Tibial artery (tissue), 4 donors: ENCODE measurements at regions not wholly inside any gene's neighbourhood (a gene's known extent, or its start where the extent isn't known, plus 50 kb on each side); places are given as distances from the start of the nearest gene placed in this dataset.

Experiments used
- DNase-seq, 2 donors: peaks; one replicate each; pipeline ENCODE4 v3.0.0-alpha.2; 2019
- H3K27ac ChIP-seq, 2 donors: fragments of 200-600 bp; sonication (generic) in 1 of 2; 1 replicate in 1 of 2; 2 replicates in 1 of 2; pipeline ENCODE4 v1.5.1; 2018 to 2019; ENCODE audit warnings: mild to moderate bottlenecking in 1 of 2
- H3K27me3 ChIP-seq, 2 donors: fragments of 200-600 bp; sonication (generic) in 1 of 2; one replicate each; pipeline versions ENCODE4 v1.5.1 to v1.6.0; 2016 to 2019
- H3K36me3 ChIP-seq, 3 donors: fragments of 200-600 bp; sonication (generic) in 2 of 3; one replicate each; pipeline ENCODE4 v1.5.1; 2016 to 2019; ENCODE audit warnings: mild to moderate bottlenecking in 2 of 3
- H3K4me1 ChIP-seq, 4 donors: fragments of 200-600 bp; sonication (generic) in 2 of 4; 1 replicate in 3 of 4; 2 replicates in 1 of 4; pipeline ENCODE4 v1.5.1; 2016 to 2019
- H3K4me3 ChIP-seq, 2 donors: fragments of 200-600 bp; sonication (generic) in 1 of 2; 1 replicate in 1 of 2; 2 replicates in 1 of 2; pipeline ENCODE4 v1.5.1; 2018 to 2019; ENCODE audit warnings: mild to moderate bottlenecking in 2 of 2
- H3K9me3 ChIP-seq, 3 donors: fragments of 200-600 bp; sonication (generic) in 1 of 3; one replicate each; pipeline ENCODE4 v1.5.1; 2016 to 2019
- CTCF ChIP-seq, 2 experiments: fragments of 200-600 bp in 1 of 2; fragments of 450-650 bp in 1 of 2; IDR thresholded peaks; one replicate each; pipeline ENCODE4 v1.5.1; 2017 to 2019; ENCODE audit warnings: antibody characterized with exemption in 2 of 2, mild to moderate bottlenecking in 1 of 2, moderate library complexity in 1 of 2
- intact Hi-C: fragments of 100-400 bp; cut with DNase I; formaldehyde crosslinking; loops from one replicate; pipeline ENCODE4 v1.15.0; 2023; ENCODE audit warnings: low total_unique reads

GRCh38 chr2:180133736-180134135 is 126.6 kb upstream of the CWC22 start:
- Histone ChIP-seq H3K36me3 (no peaks in the 10 kb centered on the region), H3K4me3 (no peak overlapping the region), H3K27ac (no peak overlapping the region), H3K9me3 (no peaks in the 10 kb centered on the region), H3K4me1 (no peaks in the 10 kb centered on the region), H3K27me3 (no peaks in the 10 kb centered on the region)
- TF ChIP-seq CTCF (IDR thresholded peaks at IDR 0.05): no peak
- intact Hi-C loops: no loop called here
- no peak for DNase-seq

- H3K4me1 ChIP-seq: no peaks in the 10 kb centered on the region
- H3K27me3 ChIP-seq: no peaks in the 10 kb centered on the region
- DNase-seq: no peak
- no peak overlapping the region for H3K27ac ChIP-seq
- intact Hi-C loops: no loop called here
- TF ChIP-seq CTCF (IDR thresholded peaks at IDR 0.05): no peak
- H3K9me3 ChIP-seq: no peaks in the 10 kb centered on the region
- H3K36me3 ChIP-seq: no peaks in the 10 kb centered on the region
- no peak overlapping the region for H3K4me3 ChIP-seq
Observed at GRCh38 chr2:180130403-180130802, 123.3 kb upstream of the CWC22 start.

- no peak for DNase-seq
- TF ChIP-seq CTCF (IDR thresholded peaks at IDR 0.05): no peak
- intact Hi-C loops: loop anchor here (10.0 kb wide), 1 partner anchor 1586 kb away; no protein-coding TSS in a partner anchor
Observed at GRCh38 chr2:180128861-180129260, 121.8 kb upstream of the CWC22 start.

GRCh38 chr2:180125245-180125962 is 118.3 kb upstream of the CWC22 start:
- Histone ChIP-seq H3K27ac (no peak overlapping the region), H3K9me3 (no peaks in the 10 kb centered on the region), H3K36me3 (no peaks in the 10 kb centered on the region), H3K27me3 (peaks cover 0 to 6% of the 10 kb centered on the region in 2 donors), H3K4me1 (no peaks in the 10 kb centered on the region), H3K4me3 (no peak overlapping the region)
- TF ChIP-seq CTCF (IDR thresholded peaks at IDR 0.05): no peak
- intact Hi-C loops: loop anchor here (10.0 kb wide), 1 partner anchor 1589 kb away; no protein-coding TSS in a partner anchor
- peak; percentile 49 to 62 for DNase-seq

More at GRCh38 chr2:180128861-180129260, 121.8 kb upstream of the CWC22 start:
- H3K9me3 ChIP-seq: no peaks in the 10 kb centered on the region
- H3K27ac ChIP-seq: no peak overlapping the region
- no peaks in the 10 kb centered on the region for H3K4me1 ChIP-seq
- H3K36me3 ChIP-seq: no peaks in the 10 kb centered on the region
- H3K4me3 ChIP-seq: no peak overlapping the region
- peaks cover 0 to 2% of the 10 kb centered on the region in 2 donors for H3K27me3 ChIP-seq

GRCh38 chr2:180124273-180125139 is 117.4 kb upstream of the CWC22 start:
- peak; percentile 33 to 49 for TF ChIP-seq CTCF (IDR thresholded peaks at IDR 0.05)
- H3K4me3 ChIP-seq: no peak overlapping the region
- no peaks in the 10 kb centered on the region for H3K36me3 ChIP-seq
- peaks cover 0 to 6% of the 10 kb centered on the region in 2 donors for H3K27me3 ChIP-seq
- intact Hi-C loops: loop anchor here (10.0 kb wide), 1 partner anchor 1590 kb away; no protein-coding TSS in a partner anchor
- no peak for DNase-seq
- no peak overlapping the region for H3K27ac ChIP-seq
- no peaks in the 10 kb centered on the region for H3K9me3 ChIP-seq
- no peaks in the 10 kb centered on the region for H3K4me1 ChIP-seq
